NCI-H460 (cell line): ENCODE measurements at regions not wholly inside any gene's neighbourhood (a gene's known extent, or its start where the extent isn't known, plus 50 kb on each side); places are given as distances from the start of the nearest gene placed in this dataset.

Source experiments
- DNase-seq: peaks from one replicate; pipeline ENCODE4 v3.0.0-alpha.2; 2016; ENCODE audit warnings: low read depth; ENCODE audit errors: extremely low read depth

DNA sequence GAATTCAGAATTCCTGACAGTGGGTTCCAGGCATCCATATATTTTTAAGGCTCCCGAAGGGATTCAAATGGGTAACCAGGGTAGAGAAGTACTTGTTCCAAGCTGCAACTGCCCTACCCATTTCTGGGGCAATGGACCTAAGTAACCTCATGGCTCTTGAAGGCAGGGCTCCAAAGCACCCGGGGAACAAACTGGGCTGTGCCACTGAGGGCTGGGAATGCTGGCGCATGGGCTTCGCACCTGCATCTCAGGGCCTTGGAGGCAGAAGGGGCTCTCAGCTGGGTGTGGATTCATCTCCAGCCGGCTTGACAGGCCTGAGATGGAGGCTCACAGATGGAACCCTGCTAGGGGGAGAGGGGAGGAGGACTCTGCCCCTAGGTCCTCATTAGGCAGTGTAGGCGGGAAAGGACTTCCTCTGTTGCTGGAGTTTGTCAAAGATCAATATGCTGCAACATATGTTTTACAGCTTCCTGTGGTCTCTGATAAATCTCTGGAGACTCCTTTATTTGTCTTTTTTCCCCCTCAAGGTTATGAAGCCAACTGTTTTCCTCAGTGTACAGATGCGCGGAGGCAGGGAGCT, 232.3 kb upstream of the NLRP1 start:
- no peak for DNase-seq

DNA sequence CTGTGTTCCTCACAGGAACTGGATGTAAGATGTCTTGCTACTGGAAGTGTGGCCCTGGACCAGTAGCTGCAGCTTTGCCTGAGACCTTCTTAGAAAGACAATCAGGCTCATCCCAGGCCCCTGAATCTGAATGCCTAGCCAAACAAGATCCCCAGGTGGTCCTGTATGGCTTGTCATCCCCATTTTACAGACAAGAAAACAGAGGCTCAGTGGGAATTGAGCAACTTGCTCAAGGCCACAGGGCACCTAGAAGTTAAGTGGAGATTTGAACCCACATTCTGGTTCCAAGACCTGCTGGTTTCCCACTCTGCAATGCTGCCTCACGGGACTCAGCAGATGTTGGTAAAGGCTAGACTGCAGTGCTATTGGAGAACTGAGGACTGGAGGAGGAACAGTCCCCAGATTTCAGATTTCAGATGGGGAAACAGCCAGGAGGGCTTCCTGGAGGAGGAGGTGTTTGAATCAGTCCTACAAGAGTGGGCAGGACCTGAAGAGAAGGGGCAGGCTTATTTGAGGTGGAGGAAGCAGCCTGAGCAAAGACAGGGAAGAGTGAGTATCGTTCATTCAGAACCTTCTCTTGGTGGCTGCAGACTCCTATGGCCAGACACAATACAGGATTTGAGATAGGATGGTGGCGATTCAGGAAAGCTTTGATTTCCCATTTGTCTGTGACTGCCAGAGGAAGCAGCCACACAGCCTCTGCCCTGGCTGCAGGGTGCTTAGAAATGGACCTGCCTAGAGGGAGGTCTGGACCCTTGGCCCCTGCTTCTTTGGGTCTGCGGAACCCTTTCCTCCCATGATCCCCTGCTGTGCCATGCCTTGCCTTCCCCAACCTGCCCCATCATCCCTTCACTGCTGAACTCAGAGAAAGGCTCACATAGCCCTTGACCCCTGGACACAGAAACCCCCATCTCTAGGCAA, 233.4 kb upstream of the NLRP1 start:
- no peak for DNase-seq

DNA sequence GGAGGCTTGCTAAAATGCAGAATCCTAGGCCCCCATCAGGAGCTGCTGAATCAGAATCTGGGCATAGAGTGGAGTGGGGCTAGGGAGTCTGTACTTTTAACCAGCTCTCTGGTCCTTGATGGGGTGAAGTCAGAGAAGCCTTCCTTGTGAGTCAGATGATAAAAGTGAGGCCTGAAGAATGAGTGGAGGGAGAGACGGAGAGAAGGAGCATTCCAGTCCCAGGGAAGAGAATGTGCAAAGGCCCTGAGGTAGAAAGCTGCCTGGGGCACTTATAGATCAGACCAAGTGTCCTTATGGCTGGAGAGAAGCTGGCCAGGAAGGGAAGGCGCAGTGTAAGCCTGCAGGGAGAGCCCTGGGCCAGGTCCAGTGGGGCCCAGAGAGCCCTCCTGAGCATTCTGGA, 235.1 kb upstream of the NLRP1 start:
- no peak for DNase-seq

DNA sequence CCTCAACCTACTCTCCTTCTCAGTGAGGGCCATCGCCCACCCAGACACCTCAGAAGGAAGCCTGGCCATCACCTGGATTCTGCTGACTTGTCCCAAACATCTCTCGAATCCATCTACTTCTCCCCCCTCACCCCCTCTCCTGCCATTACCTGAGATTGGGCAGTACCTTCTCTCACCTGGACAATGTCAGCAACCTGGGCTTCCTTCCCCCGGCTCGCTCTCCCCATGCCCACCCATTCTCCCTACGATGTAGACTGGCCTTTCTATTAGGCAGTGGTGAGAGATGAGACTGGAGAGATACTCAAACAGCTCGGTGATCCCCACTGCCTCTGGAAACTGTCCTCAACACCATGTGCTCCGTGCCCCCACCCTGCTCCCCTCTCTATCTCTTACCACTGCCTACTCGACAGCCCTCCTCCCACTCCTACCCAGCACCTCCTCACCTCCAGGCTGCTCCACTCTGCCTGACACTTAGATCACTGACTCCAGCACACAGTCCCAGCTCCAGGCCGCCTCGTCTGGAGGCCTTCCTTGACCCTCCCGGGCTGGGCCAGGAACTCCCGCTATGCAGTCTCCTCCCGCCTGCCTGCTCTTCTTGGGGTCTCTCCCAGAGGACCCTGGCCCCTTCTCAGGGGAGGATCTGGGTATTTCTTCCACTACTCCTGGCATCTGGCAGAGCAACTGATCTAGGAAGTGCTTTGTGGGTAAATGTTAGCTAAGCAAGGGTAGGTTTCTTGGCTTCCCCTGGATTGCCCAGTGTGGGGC, 235.8 kb upstream of the NLRP1 start:
- no peak for DNase-seq

DNA sequence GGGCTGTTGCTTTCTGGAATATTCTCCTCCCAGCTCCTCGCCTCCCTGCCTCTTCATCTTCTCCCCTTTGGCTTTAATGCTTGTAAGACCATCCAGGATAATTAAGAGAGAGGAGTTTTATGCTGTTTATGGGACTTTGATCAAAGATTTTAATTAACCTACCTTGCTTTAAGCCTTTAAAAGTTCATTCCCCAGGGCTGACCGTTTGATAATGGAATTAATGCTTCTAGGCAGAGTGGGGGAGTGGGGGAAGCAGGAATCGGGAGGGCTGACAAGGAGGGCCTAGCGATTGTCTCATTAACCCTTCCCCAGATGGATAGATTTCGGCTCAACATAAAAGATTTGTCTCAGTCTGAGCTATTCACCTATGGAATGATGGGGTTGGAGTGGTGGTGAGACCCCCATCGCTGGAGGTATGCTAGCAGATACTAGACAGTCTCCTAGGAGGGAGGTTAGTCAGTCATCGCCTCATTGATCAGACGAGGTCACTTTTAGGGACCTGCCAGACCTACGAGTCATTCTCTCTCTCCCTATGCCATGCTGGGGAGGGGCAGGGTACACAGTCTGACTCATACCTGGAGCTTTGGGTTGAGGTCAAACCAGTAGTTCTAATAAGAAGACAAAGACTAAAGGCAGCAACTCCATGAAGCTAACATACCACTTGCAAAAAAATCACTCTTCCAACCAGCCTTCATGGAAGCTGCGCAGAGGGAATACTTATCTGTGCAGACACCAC, 236.6 kb upstream of the NLRP1 start:
- DNase-seq = no peak

DNA sequence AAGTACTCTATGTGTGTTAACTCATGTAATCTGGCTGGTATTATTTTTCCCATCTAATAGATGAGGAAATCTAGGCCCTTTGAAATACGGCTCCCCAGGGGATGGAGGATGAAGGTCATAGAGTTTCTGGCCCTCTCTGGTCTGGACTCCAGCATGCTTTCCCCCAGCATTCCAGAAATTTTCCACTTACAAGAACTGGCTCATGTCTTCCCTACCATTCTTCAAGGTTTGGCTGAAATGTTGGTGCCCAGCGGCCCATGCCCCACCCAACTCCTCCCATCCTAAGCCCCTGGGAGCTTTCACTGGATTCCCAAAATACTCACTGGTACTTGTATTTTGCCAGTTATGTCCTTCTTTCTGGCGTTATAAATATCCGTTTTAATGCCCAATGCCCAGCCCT, 237.5 kb upstream of the NLRP1 start:
- DNase-seq = no peak

DNA sequence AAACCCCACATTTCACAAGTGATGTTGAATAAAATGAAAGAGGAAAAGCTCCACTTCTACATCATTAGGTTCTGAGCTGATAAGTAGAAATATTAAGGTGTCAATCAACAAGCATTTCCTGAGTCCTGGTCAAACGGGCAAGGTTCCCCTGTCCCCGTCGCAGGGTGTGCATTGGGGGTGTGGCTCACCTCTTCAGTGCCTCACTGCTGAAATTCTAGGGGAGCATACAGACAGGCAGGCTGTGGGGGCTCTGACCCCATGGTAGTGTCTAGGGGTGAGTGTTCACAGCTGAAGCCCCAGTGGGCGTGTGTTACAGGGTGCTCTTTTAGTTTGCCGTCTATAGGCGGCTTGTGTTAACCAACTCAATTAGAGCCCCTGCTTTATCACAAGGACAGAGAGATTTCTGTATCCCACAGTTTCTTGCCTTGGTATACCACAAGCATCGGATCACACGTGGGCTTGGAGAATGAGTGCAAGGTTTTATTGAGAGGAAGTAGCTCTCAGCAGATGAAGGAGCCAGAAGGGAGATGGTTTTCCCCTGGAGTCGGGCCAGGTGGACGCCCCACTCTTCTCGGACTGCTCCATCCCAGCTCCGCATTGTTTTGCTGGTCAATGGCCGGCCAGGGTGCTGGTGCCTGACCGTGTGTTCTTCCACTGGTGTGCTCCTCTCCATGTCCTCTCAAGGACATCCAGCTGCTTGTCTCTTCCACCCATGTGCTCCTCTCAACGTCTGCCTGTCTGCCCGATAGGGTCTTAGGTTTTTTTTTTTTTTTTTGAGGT, 238.2 kb upstream of the NLRP1 start:
- no peak for DNase-seq

DNA sequence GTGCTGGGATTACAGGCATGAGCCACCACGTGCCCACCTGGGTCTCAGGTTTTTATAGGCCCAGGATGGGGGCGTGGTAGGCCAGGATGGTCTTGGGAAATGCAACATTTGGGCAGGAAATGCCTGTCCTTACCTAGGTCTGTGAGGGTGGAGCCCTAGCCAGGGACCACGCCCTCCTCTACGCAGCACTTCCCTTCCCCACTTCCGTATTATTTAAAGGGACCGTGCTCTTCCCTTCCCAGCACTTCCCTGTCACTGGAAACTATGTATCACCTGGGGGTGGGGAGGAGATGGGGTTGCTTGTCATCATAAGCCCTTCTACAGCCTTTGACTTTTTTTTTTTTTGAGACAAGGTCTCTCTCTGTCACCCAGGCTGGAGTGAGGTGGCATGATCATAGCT, 238.9 kb upstream of the NLRP1 start:
- no peak for DNase-seq

DNA sequence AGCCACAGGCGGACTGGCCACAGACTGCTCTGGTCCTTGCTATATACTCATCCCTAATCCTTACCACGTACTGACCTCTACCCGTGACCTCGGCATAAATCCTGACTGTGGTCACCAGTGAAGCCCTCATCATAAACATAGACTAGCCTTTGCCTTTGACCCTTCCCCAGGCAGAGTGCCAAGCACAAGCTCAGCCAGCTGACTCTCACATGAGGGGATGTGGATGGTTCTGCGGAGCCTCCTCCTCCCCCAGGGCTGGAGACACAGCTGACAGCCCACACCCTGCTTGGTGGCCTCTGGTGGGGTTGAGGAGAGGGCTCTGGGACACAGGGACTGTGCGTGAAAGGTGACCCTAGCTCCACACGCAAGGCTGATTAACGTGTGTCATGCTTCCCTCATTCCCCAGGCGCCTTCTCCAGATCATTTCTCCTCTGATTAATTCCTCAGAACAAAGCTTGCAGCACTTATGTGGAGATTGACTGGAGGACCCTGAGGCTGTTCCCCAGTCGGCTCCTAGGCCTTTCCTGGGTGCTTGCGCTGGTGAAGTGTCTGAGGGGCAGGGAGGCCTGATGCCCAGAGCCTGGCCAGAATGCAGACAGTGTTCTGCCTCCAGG, 241.5 kb upstream of the NLRP1 start:
- no peak for DNase-seq

DNA sequence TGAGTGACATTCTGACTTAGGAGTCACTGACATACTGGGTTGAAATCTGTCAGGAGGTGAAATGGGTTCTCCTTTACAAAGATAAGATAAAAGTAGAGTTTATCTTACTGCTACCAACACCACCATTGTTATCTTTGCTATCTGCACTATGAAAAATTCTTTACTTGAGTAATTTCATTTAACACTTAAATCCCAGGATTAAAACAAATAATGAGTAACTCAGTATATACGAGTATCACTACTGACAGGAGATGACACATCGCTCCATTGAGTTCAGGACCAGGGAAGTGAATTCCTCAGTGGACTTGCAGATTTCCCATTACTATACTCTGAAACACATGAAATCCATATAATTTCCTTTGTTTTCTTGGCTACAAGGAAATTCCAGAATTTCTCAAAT, 242.1 kb upstream of the NLRP1 start:
- no peak for DNase-seq

DNA sequence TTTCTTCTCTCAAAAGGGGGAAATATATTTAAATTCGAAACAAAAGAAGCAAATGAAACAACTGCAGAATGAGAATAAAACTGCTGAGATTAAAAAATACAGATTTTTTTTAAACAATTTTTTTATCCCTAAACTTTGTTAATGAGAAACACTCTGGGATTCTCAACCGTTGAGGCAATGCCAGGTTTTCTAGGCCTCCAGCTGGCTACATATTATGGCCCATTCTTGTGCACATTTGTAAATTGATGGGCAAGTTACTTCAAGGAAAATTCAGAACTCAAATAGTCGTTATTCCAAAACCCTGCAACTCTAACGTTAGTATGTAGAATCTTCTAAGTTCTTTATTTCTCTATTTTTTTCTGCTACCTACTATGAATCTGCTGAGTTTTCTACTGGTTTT, 239.3 kb upstream of the WSCD1 start:
- no peak for DNase-seq

DNA sequence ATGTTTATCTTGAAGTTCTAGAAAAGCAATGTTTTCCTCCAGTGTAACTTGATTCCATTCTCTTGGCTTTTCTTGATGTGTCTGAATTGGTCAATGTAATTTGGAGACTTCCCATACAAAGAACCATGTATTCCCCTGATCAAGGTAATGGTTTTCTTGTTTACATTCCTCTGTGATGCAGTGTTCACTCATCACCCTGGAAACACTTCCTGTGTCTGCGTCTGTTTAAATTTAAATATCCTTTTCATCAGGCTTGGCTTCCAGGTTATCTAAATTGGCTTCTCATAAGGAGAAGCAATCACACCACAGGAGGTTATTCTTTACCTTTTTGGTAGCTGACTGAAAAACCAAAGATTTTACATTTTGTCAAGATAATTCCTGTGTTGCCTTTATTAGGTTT, 237.3 kb upstream of the WSCD1 start:
- no peak for DNase-seq

DNA sequence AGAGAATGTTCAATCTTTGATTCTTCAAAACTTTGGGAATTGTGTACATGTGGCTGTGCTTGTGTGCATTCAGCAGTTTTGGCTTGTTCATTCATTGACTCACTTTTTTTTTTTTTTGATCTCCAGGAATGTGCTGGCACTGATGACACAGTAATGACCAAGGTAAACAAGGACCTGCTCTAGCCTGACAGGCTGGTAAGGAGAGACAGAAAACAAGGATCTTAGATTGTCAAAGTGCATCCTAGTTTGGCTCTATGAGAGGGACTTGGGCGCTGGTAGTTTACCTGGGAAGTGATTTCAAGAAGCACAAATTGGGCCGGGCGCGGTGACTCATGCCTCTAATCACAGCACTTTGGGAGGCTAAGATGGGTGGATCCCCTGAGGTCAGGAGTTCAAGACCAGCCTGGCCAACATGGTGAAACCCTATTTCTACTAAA, 233.1 kb upstream of the WSCD1 start:
- no peak for DNase-seq

DNA sequence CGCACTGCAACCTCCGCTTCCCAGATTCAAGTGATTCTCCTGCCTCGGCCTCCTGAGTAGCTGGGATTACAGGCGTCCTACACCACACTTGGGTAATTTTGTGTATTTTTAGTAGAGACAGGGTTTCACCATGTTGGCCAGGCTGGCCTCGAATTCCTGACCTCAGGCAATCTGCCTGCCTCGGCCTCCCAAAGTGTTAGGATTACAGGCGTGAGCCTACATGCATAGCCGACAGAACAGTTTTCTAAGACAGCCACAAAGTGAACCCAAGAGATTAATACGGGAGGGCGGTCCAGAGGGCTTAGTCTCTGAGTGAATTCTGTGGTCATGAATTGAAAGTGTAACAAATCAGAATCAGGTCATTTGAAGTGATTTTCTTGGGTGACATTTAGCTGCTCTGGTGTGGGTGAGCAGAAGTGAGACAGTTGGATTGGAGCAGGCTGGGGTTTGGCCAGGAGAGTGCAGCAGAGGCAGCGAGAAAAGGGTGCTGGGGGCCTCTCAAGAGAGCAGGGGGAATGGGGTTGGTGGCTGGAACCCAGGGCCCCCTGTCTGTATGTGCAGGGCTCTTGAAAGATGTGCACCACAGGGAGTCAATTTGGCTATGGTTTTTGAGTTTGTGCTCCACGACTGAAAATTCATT, 231.4 kb upstream of the WSCD1 start:
- no peak for DNase-seq

DNA sequence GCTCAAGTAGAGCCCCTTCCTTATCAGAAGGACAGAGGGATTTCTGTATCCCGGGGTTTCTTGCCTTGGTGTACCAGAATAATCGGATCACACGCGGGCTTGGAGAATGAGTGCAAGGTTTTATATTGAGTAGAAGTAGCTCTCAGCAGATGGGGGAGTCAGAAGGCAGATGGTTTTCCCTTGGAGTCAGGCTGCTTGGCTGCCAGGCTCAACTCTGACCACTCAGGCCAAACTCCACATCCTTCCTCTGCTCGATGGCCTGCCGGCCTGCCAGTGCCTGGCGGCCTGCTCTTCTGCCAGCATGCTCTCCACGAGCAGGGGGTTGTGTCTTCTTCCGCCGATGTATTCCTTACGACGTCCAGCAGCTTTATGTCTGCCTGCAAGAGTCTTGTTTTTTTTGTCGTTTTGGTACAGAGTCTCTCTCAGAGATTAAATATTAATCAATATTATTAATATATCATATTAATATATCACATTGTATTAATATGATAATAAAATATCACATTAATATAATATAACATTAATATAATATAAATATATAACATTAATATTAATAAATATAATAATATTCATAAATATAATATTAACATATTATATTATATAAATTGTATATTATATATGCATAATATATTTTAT, 229.2 kb upstream of the WSCD1 start:
- no peak for DNase-seq

DNA sequence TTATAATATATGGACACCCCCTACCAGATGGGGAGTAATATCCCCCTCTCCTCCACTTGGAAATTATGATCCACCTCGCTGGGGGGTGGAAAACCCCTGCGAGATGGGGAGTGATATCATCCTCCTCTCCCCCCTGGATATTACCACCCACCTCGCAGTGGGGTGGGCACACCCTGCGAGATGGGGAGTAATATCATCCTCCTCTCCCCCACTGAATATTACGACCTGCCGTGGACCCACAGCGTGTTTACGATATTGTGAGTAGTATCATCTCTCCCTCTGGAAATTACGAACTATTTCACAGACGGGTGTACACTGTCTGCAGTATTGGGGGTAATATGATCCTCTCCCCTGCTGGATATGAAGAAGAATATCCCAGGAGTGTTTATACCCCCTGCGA, 228.3 kb upstream of the WSCD1 start:
- no peak for DNase-seq

DNA sequence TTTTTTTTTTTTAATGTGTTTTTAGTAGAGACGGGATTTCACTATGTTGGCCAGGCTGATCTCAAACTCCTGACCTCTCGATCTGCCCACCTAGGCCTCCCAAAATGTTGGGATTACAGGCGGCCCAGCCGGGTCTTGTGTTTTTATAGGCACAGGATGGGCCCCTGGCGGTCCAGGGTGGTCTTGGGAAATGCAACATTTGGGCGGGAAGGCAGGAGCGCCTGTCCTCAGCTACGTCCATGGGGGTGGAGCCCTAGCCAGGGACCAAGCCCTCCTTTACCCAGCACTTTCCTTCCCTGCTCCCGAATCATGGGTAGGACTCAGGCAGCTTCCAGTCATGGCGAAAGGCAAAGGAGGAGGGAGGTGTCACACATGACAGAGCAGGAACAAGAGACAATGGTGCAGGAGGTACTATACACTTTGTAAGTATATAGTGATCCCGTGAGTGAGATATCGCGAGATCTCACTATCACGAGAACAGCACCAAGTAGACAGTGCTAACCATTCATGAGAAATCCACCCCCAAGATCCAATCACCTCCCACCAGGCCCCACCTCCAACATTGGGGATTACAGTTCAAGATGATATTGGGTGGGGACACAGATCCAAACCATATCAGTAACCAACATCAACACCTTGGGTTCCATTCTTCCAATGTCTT, 226.7 kb upstream of the WSCD1 start:
- DNase-seq = no peak

DNA sequence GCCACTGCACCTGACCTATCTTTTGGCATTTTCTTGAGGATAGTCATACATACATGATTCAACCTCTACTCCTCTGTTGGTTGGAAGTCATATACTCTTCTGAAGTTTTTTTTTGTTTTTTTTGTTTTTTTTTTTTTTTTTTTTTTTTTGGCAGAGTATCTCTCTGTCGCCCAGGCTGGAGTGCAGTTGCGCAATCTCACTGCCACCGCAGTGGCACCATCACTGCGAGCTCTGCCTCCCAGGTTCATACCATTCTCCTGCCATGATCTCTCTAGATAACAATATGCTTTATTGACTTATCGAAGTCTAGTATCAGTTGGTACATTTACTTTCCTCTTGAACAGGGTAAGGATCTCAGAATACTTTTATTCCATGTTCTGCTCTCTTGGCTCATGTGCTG, 224.2 kb upstream of the WSCD1 start:
- DNase-seq = no peak
